ENCODE measurements at regions not wholly inside any gene's neighbourhood (a gene's known extent, or its start where the extent isn't known, plus 50 kb on each side); places are given as distances from the start of the nearest gene placed in this dataset.
"Not testable (repeated sequence)": the region's sequence is repeated elsewhere in the genome, so short reads cannot be mapped to it uniquely, and the experiment has no call there.

DNA sequence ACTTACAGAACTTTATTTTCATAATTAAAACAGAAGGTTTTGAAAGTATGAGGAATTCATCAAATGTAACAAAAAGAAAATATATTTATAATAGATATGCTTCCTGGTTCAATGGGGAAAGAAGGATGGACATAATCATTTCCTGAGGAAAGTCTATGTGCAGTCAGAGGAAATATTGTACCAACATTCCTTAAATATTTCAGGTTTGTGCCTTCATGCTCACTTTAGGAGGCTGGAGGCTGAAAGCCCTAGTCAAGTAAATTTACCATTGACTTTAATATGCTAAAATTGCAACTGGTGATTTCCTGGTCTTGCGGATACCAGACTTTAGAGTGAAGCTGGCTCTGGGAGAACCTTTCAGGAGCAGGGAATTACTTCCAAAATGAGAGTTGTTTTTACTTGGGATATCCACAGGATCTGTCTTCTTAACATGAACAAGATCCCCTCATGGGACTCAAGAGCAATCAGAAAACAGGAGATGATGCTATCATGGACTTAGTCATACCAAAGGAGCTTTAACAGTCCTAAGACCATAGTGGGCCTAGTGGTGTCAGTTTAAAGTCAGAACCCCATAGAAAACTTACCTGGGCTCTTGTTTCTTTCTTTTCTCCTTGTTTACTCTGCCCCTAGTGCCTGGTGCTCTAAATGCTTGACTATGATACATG, 762.8 kb upstream of the GRAMD2B start:
- FAIRE-seq: no peak

DNA sequence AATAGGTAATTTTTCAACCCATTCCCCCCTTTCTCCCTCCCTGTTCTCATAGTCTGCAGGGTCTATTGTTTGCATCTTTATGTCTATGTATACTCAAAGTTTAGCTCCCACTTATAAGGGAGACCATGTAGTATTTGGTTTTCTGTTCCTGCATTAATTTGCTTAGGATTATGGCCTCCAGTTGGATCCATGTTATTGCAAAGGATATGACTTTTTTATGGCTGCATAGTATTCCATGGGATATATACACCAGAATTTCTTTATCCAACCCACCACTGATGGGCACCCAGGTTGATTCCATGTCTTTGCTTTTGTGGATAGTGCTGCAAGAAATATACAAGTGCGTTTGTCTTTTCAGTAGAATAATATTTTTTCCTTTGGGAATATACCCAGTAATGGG, 761.6 kb upstream of the GRAMD2B start:
- no peak for FAIRE-seq

DNA sequence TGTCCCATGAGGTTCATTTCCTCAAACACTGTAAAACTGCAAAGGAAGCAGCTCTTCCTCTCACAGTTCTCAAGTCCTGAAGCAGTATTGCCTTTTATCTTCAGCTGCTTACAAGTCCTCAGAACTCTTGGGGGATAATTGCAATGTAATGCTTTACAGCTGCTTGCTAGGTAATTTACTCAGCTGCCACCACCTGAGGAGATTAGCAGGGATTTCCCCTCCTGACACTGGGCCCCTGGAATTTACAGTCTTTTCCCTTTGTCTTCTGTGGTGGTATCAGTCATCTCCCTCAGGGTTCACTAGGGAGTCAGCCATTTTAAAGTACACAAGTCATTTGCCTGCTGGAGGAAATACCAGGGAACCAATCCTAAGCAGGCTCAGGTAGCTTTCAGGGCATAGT, 754.3 kb upstream of the GRAMD2B start:
- FAIRE-seq: no peak

DNA sequence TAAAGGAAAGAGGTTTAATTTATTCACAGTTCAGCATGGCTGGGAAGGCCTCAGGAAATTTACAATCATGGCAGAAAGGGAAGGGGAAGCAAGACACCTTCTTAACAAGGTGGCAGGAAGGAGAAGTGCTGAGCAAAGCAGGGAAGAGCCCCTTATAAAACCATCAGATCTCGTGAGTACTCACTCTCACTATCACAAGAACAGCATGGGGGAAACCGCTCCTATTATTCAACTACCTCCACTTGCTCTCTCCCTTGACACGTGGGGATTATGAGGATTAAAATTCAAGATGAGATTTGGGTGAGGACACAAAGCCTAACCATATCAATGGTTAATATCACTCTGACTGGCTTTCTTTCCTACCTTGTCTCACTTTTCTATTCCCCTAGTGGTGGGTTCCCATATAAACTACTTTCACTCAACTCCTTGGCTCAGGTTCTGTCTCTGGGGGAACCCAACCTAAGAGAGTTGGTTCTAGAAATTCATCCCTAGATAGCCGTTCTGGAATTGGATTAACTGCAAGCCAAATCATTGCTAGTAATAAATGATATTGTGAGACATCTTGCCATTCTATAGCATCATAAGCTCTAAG, 749.8 kb upstream of the GRAMD2B start:
- no peak for FAIRE-seq

DNA sequence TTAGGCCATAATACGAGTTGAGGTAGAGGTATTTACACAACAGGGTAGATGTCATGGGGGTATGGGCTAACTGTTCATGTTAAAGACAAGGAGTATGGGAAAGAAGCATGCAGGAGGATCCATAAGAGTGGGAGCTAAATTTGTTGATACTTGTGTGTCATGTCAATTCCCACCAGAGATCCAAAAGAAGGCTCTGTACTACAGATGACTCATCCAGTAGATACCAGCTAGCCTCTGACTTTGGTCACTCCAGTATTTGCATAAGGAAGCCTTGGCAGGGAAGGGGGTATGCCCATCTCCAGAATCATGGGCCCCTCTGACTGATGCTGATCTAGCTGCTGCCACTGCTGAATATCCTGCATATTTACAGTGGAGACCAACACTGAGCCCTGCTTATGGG, 743.7 kb upstream of the GRAMD2B start:
- no peak for FAIRE-seq

DNA sequence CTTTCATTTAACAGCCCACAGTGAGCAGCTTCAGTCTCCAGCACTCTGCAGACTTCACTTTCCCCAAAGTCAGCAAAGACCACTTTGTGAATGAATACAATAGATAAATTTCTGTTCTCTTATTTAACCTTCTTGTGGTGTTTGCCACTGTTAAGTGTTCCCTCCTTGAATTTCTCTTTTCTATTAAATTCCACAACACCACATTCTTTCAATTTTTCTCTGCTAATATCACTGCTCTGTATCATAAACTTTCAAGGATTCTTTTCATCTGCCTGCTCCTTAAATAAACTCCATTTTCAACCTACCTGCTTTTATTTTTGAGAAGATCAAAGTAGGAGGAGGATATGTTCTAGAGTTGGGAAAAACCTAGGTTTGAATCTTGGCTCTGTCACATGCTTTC, 739.5 kb upstream of the GRAMD2B start:
- FAIRE-seq: no peak

DNA sequence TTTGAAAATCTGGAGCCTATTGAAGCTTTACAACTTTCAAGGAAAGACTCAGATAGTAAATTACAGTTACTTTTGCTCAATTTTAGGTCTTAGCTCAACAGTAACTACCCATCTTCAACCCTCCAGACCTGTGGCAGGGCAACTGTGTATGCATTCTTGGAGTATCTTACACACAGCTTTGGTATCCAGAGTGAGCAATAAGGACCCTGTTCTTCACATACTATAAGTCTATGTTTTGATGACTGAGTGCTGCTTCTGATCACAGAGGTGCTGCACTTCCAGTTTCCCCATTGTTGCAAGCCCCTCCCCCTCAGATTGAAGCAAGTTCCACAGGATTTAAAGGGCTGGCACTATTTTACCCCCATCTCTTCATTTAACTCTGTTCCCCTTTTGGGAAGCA, 737.4 kb upstream of the GRAMD2B start:
- FAIRE-seq: no peak

DNA sequence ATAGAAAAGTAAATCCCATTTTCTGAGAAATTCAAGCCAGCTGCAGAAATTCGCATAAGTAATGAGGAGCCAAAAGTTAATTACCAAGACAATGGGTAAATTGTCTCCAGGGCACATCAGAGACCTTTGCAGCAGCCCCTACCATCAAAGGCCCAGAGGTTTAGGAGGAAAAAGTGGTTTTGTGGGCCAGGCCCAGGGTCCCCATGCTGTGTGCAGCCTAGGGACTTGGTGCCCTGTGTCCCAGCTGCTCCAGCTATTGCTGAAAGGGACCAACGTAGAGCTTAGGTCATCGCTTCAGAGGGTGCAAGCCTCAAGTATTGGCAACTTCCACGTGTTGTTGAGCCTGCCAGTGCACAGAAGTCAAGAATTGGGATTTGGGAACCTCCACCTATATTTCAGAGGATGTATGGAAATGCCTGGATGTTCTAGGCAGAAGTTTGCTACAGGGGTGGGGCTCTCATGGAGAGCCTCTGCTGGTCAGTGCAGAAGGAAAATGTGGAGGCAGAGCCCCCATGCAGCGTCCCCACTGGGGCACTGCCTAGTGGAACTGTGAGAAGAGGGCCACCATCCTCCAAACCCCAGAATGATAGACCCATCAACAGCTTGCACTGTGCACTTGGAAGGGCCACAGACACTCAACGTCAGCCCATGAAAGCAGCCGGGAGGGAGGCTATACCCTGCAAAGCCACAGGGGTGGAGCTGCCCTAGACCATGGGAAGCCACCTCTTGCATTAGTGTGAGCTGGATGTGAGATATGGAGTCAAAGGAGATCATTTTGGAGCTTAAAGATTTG, 731.3 kb upstream of the GRAMD2B start:
- not testable (repeated sequence) for FAIRE-seq

DNA sequence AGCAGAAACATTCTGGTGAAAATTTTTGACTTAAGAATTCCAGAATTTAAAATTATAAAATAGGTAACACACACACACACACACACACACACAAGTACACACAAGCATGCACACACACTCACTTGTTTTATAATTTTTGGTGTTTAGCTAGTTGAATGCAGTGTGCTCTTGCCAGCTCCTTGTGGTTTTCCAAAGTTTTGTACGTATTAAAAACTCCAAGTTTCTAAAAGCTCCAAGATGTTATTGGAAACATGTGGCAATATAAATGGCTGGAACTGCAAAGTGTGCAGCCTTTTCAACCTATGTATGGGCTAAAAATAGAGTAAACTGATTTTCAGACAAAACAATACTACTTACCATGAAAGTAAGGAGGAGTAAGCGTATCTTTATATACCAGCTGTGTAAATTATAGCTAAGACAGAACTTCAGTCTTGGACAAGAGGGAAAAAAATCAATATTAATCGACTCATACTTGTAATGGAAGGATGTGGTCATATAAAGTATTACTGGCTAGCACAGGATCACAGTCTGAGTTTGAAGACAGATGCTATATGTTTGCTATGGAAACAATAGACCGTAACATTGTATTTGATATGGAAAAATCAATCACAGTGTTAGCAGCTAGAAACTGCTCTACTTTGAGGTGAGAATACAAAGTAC, 727.1 kb upstream of the GRAMD2B start:
- no peak for FAIRE-seq

DNA sequence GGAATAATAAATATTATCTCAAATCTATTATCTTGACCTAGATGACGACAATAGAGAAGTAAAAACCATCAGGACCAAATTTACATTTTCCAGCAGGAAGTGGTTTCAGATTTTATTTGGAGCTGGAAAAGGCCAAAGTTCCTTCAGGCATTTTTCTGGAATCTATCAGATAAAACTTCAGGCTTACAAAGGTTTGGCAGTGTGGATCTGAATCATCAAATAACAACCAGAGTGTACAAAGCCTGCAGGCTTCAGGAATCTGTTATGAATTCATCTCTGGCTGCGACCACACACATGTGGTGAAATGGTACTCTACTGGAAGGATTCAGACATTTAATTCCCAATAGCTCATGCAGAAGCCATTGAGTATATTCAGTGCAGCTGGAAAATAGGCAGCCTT, 726.4 kb upstream of the GRAMD2B start:
- FAIRE-seq: no peak

DNA sequence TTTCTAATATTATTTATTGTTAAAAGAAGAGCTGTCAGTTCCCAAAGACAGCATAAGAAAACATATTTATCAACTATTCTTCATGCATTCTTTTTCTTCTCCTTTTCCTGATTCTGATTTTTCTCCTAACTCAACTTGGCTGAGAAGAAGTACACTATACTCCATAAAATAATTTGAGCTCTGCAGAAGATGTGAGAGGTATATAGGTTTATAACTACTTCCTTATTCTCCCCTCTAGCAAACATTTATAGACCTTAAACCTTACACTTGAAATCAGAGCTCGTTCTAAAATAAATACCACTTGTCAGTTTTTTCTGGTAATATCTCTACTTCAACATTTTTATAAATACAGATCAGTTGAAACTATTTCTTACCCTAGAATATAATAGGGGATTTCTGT, 724.8 kb upstream of the GRAMD2B start:
- no peak for FAIRE-seq

DNA sequence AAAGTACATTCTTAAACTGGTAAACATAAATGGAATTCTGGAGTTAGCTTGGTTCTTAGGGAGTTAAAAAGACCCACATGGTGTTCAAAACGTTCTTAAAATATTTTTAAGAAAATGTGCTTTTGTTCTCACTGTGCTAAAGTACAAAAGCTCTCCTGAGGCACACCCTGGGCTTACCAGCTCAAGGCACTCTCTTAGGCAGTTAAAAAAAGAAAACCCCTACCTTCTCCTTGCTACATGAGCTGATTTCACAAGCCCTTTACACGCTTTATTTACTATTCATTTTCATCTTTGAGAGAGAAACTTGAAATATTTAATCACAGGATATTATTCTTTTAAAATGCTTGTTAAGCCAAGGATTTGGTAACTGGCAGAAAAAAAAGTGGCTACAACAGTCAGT, 723.3 kb upstream of the GRAMD2B start:
- FAIRE-seq: no peak

DNA sequence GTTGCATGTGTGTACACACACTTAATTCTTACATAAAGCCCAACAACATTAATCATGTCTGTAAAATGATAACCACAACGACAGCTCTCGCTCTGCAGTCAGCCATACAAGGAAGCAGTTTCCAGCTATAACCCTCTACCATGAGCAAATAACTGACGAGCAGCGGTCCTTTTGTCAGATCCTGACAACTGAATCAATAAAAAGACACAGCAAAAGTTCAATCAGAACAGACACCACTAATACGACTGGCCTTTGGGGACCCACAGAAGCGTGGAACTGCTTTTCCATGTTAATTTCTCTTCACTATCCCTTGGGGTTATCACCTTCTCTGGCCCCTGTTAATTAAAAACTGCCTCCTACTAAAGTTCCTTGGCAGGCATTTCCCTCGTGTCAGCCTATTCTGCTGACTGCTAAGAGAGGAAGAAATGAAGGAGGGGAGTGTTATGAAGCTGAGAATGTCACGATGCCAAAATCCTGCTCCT, 722.8 kb upstream of the GRAMD2B start:
- no peak for FAIRE-seq

DNA sequence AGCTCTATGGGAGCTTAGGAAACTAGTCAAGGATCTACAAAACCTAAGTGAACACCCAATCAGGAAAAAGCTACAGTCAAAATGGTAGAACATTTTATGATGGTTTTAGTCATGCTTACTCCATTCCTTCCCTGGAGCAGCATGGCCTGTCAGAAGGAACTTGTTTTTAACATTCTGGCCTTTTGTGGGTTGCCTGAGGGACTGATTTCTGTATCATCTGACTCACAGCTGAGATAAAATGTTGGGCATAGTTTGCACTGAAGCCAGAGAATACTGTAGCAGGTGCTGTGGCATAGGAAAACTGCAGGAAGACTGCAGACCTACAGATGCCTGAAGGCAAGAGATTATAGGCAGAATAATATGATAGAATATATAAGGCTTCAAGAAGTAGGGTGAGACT, 719.6 kb upstream of the GRAMD2B start:
- FAIRE-seq: no peak

DNA sequence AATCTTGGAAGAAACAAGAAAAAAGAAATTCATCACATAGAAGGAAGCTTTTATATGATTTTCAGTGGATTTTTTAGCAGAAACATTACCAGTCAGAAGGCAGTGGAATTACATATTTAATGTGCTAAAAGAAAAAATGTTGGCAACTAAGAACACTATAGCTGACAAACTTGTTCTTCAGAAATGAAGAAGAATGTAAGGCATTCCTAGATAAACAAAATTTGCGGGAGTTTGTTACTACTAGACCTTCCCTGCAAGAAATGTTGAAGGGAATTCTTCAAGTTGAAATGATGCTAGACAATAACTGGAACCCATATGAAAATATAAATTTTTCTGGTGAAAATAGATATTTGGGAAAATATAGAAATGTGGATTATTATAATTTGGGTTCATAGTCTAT, 718.3 kb upstream of the GRAMD2B start:
- no peak for FAIRE-seq

DNA sequence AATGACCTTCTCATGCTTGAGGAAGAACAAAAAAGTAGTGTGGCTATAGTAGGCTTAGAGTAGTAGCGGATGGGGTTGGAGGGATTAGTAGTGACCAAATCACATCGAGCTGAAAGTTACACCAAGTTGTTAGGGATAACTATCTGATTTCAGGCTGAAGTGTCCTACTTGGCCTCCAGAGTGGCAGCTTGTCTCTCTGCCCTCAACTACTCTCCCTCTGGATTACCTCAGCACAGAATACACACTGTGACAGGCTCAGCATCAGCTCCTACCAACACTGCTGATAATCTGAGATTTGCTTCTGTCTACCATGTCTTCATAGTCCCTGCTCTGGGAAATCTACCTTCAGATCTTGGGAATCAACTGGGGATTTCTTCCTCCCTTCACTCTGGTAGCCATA, 714.6 kb upstream of the GRAMD2B start:
- no peak for FAIRE-seq

DNA sequence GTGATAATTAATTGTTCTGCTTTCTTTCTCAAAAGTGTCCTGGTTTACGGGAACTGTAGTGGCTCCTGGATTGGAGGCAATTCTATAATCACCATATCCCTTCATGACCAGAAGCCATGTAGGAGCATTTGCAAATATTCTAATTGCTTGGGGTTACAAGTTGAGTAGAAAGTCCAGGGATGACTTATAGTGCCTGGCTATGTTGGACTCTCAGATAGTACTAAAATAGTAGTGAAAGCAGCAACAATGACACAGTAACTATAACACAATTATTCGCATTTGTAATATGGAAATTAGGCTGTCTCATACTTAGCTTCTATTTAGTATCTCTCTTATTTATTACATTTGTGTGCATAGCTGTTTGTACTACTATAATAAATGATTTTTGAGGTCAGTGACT, 712.5 kb upstream of the GRAMD2B start:
- no peak for FAIRE-seq

DNA sequence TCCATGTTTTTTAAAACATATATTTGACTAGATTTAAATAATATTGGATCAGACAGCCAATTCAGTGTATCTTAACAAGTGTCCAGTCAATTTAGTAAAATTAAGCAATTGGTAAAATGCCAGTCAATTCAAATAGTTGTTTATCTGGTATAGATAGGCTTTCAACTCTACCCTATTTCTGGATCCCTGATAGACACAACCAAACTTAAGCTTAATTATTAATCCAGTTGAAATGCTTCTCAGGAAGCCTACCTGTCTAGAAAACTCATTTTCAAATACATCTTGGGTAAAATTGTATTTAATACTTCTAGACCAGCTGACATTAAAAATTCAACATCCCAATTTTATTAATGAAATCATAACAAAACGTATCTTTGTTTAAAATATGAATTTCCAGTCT, 710.8 kb upstream of the GRAMD2B start:
- no peak for FAIRE-seq

DNA sequence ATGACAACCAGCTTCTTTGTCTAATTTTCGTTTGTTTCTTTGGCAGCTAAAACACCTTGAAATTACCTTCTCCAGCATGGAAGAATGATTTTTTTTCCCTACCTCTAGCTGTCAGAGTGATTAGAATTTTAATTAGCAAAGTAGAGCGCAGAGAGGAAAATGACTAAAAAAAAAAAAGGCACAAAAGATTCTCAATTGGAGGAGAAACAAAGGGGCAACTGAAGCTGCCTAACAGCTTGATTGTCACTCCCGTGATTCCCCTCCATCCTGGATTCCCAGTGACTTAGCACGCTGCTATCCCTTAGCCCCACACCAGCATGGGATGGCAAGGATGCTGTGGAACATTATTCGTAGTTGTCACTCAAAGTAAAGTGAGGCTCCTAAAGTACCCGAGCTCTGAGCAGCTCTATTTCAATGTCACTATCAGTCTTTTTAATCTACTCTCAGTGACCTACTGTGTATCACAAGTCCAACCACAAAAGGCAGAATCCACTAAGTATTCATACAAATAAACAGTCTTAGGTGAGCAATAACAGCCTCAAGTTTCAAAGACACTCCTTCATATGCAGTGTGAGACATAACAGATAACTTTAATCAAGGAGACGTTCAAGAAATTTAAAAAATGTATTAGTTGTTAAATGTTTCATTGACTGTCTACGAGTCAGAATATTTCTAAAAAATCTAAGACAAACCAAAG, 710.0 kb upstream of the GRAMD2B start:
- no peak for FAIRE-seq

DNA sequence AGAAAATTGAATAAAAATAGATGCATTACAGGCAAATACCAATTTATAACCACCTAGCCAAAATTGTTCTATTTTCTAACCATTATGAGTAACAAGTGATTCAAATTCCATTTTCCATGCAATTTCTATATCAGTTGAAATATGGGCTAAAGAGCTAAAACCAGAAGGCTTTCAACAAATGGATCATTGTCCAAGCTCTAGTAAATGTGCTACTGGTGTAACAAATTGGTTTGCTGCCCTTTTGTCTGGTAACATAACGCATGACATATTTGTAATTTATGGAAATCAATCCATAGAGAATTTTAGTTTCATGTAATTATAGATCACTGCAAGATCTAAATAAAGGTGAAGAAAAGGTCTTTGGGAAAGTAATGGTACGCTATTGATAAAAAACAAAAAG, 708.0 kb upstream of the GRAMD2B start:
- FAIRE-seq: no peak

DNA sequence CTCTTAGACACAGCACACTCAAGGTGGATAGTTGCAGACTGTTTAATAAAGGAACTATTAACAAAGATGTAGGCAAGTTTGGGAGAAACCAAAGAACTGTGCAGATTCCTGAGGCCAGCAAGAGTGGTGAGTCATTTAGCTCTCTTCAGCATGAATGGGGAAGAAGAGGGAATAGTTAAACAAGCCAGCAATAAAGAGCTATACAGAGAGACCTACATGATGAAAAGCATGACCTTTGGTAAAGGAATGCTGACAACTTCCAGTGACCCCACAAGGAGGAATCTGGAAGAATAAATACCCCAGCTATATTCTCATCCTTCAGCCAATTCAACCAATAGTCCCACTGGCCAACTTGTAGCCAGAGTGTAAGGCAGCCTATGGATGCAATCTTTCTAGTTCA, 706.0 kb upstream of the GRAMD2B start:
- no peak for FAIRE-seq

DNA sequence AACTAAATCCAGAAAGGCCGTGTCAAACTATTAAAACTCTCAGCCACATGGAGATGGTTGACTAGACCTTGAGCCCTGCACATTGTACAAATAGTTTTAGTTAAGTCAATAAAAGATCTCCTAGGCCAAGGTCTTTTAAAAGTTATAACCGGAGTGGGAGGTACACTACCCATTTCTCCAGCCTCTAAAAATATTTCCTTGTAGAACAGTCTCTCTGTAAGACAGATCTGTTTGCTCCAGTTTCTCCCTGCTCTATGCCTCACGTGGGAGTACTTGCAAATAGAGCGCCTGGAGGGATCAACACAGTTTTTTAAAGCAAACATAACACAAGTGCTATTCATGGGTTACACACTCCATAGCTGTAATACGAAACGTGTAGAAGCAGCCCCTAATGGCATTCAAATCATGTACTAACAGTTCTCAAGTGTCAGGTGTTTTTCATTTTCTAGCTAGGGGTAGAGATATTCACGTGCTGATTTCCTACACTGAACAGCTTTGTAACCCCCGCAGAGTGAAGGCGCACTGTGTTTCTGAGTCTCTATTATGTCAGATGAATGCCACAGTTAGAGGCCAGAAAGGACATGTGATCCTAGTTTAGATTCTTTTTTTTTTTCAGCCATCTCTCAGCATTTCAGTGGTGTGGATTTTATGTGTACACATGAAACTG, 703.4 kb upstream of the GRAMD2B start:
- no peak for FAIRE-seq

DNA sequence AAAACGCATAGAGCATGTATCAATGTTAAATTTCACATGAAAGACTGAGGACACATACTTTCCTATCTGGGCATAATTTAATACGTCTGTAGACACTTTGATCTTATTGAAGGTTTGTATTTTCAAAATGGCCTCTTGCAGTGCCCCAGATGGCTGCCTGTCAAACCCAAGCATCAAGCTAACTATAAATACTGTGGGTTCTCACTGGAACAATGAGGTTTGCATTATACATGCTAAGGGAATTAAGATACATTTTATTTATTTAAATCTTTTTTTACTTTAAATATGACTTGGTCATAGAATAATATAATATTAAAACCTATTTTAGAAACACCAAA, 702.9 kb upstream of the GRAMD2B start:
- no peak for FAIRE-seq
